Esophagus squamous epithelium (tissue), 4 donors: ENCODE measurements at regions not wholly inside any gene's neighbourhood (a gene's known extent, or its start where the extent isn't known, plus 50 kb on each side); places are given as distances from the start of the nearest gene placed in this dataset.

Experiments used
- CTCF ChIP-seq, 6 experiments: fragments of 450-650 bp in 4 of 6; fragments of 200-600 bp in 2 of 6; sonication (generic) in 2 of 6; IDR thresholded peaks; one replicate each; pipeline ENCODE4 v1.5.1; 2016 to 2019; ENCODE audit warnings: antibody characterized with exemption in 6 of 6, mild to moderate bottlenecking in 4 of 6, moderate library complexity in 4 of 6
- POLR2A ChIP-seq, 4 donors: fragments of 450-650 bp; IDR thresholded peaks; one replicate each; pipeline ENCODE4 v1.6.1; 2017; ENCODE audit warnings: antibody characterized with exemption in 4 of 4, mild to moderate bottlenecking in 4 of 4, moderate library complexity in 3 of 4

DNA sequence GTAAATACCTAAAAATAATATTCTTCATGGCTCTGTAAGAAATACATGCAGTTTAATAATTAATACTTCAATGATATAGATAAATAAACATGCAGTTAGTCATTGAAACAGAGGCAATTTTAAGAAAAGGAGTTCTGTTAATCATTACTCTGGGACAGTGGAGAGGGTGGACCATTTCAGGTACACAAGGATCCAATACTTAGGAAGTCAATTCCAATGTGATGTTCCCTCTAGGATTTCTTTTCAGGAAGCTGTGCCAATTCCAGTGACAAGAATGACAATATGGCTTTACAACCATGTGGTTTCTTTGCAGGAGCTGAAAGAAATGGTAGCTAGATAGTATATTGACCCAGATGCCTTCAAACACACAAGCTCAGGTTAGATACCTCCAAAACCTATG is 175.8 kb upstream of the NETO1 start:
- TF ChIP-seq CTCF (IDR thresholded peaks at IDR 0.05): no peak
- TF ChIP-seq POLR2A (IDR thresholded peaks at IDR 0.05): no peak
